ENCODE measurements at regions not wholly inside any gene's neighbourhood (a gene's known extent, or its start where the extent isn't known, plus 50 kb on each side); places are given as distances from the start of the nearest gene placed in this dataset.

DNA sequence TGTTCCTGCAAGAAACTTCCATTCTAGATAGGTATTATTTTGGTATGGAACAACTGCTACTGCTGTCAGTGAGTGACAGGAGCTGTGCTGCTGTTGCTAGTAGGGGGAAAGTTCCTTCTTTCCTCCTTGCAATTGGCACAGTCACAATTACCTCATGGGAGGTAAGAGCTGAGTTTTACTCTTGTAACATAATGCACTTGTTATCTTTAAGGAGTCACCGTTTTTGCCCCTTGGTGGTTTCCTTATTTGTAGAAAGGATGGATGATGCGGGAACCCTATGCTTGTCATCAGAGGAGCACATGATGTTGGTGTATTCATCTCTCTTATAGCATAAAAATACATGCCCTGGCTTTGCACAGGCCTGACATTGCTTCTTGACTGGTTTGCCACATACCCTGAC, 234.7 kb upstream of the NPY start:
- TF ChIP-seq, protein P1, sequence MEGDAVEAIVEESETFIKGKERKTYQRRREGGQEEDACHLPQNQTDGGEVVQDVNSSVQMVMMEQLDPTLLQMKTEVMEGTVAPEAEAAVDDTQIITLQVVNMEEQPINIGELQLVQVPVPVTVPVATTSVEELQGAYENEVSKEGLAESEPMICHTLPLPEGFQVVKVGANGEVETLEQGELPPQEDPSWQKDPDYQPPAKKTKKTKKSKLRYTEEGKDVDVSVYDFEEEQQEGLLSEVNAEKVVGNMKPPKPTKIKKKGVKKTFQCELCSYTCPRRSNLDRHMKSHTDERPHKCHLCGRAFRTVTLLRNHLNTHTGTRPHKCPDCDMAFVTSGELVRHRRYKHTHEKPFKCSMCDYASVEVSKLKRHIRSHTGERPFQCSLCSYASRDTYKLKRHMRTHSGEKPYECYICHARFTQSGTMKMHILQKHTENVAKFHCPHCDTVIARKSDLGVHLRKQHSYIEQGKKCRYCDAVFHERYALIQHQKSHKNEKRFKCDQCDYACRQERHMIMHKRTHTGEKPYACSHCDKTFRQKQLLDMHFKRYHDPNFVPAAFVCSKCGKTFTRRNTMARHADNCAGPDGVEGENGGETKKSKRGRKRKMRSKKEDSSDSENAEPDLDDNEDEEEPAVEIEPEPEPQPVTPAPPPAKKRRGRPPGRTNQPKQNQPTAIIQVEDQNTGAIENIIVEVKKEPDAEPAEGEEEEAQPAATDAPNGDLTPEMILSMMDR (IDR thresholded peaks at IDR 0.05), result no peak
- no peak for TF ChIP-seq POLR2A (IDR thresholded peaks at IDR 0.05)
